HAP-1 (cell line): ENCODE measurements at regions not wholly inside any gene's neighbourhood (a gene's known extent, or its start where the extent isn't known, plus 50 kb on each side); places are given as distances from the start of the nearest gene placed in this dataset.
A peak's percentile ranks its signal among the peaks of the same experiment; 100 is the strongest.

Source experiments
- DNase-seq, 2 experiments: peaks; one replicate each; pipeline ENCODE4 v3.0.0-alpha.2; 2016 to 2020; ENCODE audit warnings: low spot score in 2 of 2
- H3K27me3 ChIP-seq: fragments of 250-450 bp; sonication (Bioruptor Pico); 2 replicates; pipeline ENCODE4 v1.5.1; 2020; ENCODE audit warnings: low read depth, mild to moderate bottlenecking, moderate library complexity
- H3K36me3 ChIP-seq: fragments of 250-450 bp; sonication (Bioruptor Pico); replicated peaks from 2 replicates; pipeline ENCODE4 v1.5.1; 2020; ENCODE audit warnings: mild to moderate bottlenecking
- H3K4me1 ChIP-seq: fragments of 250-450 bp; sonication (Bioruptor Pico); 2 replicates; pipeline ENCODE4 v1.5.1; 2020; ENCODE audit warnings: mild to moderate bottlenecking
- H3K4me3 ChIP-seq: fragments of 250-450 bp; sonication (Bioruptor Pico); 2 replicates; pipeline ENCODE4 v1.5.1; 2020; ENCODE audit warnings: mild to moderate bottlenecking, moderate library complexity
- H3K9me3 ChIP-seq: fragments of 250-450 bp; sonication (Bioruptor Pico); 2 replicates; pipeline ENCODE4 v1.5.1; 2020; ENCODE audit warnings: mild to moderate bottlenecking, moderate library complexity
- in situ Hi-C: fragments of 300-500 bp; cut with MboI; formaldehyde crosslinking; loops from 3 replicates; pipeline ENCODE4 v1.14.3; 2020; ENCODE audit warnings: low sequenced_read_pairs, inconsistent platforms, mixed read lengths

- in situ Hi-C loops = no loop called here
- Histone ChIP-seq H3K36me3 (no peaks in the 10 kb centered on the region), H3K4me1 (no peaks in the 10 kb centered on the region), H3K9me3 (no peaks in the 10 kb centered on the region), H3K27me3 (no peaks in the 10 kb centered on the region), H3K4me3 (no peak overlapping the region)
- DNase-seq = no peak
These were observed 186.3 kb upstream of the ATP11B start for GRCh38 chr3:182606905-182607504.

- no peaks in the 10 kb centered on the region for H3K36me3 ChIP-seq
- no peaks in the 10 kb centered on the region for H3K27me3 ChIP-seq
- in situ Hi-C loops = no loop called here
- H3K4me3 ChIP-seq = no peak overlapping the region
- DNase-seq = no peak
- no peaks in the 10 kb centered on the region for H3K9me3 ChIP-seq
- H3K4me1 ChIP-seq = no peaks in the 10 kb centered on the region
These were observed 184.5 kb upstream of the ATP11B start for GRCh38 chr3:182608832-182609231.

GRCh38 chr3:182609575-182610156 lies 183.6 kb upstream of the ATP11B start:
- no peaks in the 10 kb centered on the region for H3K27me3 ChIP-seq
- H3K4me1 ChIP-seq = no peaks in the 10 kb centered on the region
- no peaks in the 10 kb centered on the region for H3K36me3 ChIP-seq
- in situ Hi-C loops = no loop called here
- no peak overlapping the region for H3K4me3 ChIP-seq
- H3K9me3 ChIP-seq = no peaks in the 10 kb centered on the region
- peak in 1 of 2 experiments; percentile 17 for DNase-seq

- DNase-seq = no peak
- Histone ChIP-seq H3K27me3 (no peaks in the 10 kb centered on the region), H3K36me3 (no peaks in the 10 kb centered on the region), H3K4me1 (no peaks in the 10 kb centered on the region), H3K9me3 (no peaks in the 10 kb centered on the region), H3K4me3 (no peak overlapping the region)
- in situ Hi-C loops = no loop called here
These were observed 181.0 kb upstream of the ATP11B start for GRCh38 chr3:182612332-182612731.

- H3K27me3 ChIP-seq = no peaks in the 10 kb centered on the region
- H3K36me3 ChIP-seq = no peaks in the 10 kb centered on the region
- H3K4me3 ChIP-seq = no peak overlapping the region
- no peaks in the 10 kb centered on the region for H3K4me1 ChIP-seq
- in situ Hi-C loops = no loop called here
- DNase-seq = no peak
- no peaks in the 10 kb centered on the region for H3K9me3 ChIP-seq
These were observed 175.8 kb upstream of the ATP11B start for GRCh38 chr3:182617500-182617899.

- Histone ChIP-seq H3K4me1 (no peaks in the 10 kb centered on the region), H3K4me3 (no peak overlapping the region), H3K36me3 (no peaks in the 10 kb centered on the region), H3K9me3 (no peaks in the 10 kb centered on the region), H3K27me3 (no peaks in the 10 kb centered on the region)
- DNase-seq = peak; percentile 10 to 26
- in situ Hi-C loops = no loop called here
These were observed 175.1 kb upstream of the ATP11B start for GRCh38 chr3:182618085-182618732.

- no peaks in the 10 kb centered on the region for H3K9me3 ChIP-seq
- H3K27me3 ChIP-seq = no peaks in the 10 kb centered on the region
- no peak for DNase-seq
- in situ Hi-C loops = no loop called here
- no peaks in the 10 kb centered on the region for H3K36me3 ChIP-seq
- H3K4me1 ChIP-seq = no peaks in the 10 kb centered on the region
- no peak overlapping the region for H3K4me3 ChIP-seq
These were observed 174.2 kb upstream of the ATP11B start for GRCh38 chr3:182618981-182619591.

GRCh38 chr3:182620723-182621434 lies 172.4 kb upstream of the ATP11B start:
- no peak for DNase-seq
- no peaks in the 10 kb centered on the region for H3K4me1 ChIP-seq
- in situ Hi-C loops = no loop called here
- H3K27me3 ChIP-seq = no peaks in the 10 kb centered on the region
- no peak overlapping the region for H3K4me3 ChIP-seq
- H3K36me3 ChIP-seq = no peaks in the 10 kb centered on the region
- no peaks in the 10 kb centered on the region for H3K9me3 ChIP-seq

GRCh38 chr3:182621435-182622240 lies 171.7 kb upstream of the ATP11B start:
- Histone ChIP-seq H3K4me3 (no peak overlapping the region), H3K9me3 (no peaks in the 10 kb centered on the region), H3K4me1 (no peaks in the 10 kb centered on the region), H3K27me3 (no peaks in the 10 kb centered on the region), H3K36me3 (no peaks in the 10 kb centered on the region)
- in situ Hi-C loops = no loop called here
- no peak for DNase-seq

- no peaks in the 10 kb centered on the region for H3K27me3 ChIP-seq
These were observed 171.1 kb upstream of the ATP11B start for GRCh38 chr3:182622241-182622545.

GRCh38 chr3:182626484-182627467 lies 166.5 kb upstream of the ATP11B start:
- in situ Hi-C loops = no loop called here
- Histone ChIP-seq H3K27me3 (peaks cover 5% of the 10 kb centered on the region; the same call in 1 of the 2 replicates), H3K9me3 (no peaks in the 10 kb centered on the region), H3K4me1 (no peaks in the 10 kb centered on the region), H3K4me3 (no peak overlapping the region), H3K36me3 (no peaks in the 10 kb centered on the region)
- DNase-seq = no peak

More at GRCh38 chr3:182622241-182622545, 171.1 kb upstream of the ATP11B start:
- Histone ChIP-seq H3K4me1 (no peaks in the 10 kb centered on the region), H3K36me3 (no peaks in the 10 kb centered on the region), H3K4me3 (no peak overlapping the region), H3K9me3 (no peaks in the 10 kb centered on the region)
- DNase-seq = no peak
- in situ Hi-C loops = no loop called here

- in situ Hi-C loops = no loop called here
- H3K27me3 ChIP-seq = peaks cover 5% of the 10 kb centered on the region; the same call in 1 of the 2 replicates
- no peaks in the 10 kb centered on the region for H3K4me1 ChIP-seq
- DNase-seq = no peak
- H3K9me3 ChIP-seq = no peaks in the 10 kb centered on the region
- H3K36me3 ChIP-seq = no peaks in the 10 kb centered on the region
- no peak overlapping the region for H3K4me3 ChIP-seq
These were observed 164.8 kb upstream of the ATP11B start for GRCh38 chr3:182628531-182628930.
